Psoas muscle (tissue), 7 donors: ENCODE measurements at regions not wholly inside any gene's neighbourhood (a gene's known extent, or its start where the extent isn't known, plus 50 kb on each side); places are given as distances from the start of the nearest gene placed in this dataset.

Experiments
- ATAC-seq, 4 donors: fragments of 200-7000 bp; cut with Tn5 transposase; one replicate each; pipeline ENCODE4 v1.9.1; 2020; ENCODE audit warnings: moderate library complexity in 3 of 4, mild to moderate bottlenecking in 2 of 4
- DNase-seq, 2 donors: peaks; one replicate each; pipeline ENCODE4 v3.0.0-alpha.2; 2020
- H3K27ac ChIP-seq: fragments of 200-600 bp; one replicate; pipeline ENCODE4 v1.8.0; 2022
- H3K27me3 ChIP-seq, 3 donors: fragments of 200-600 bp in 1 of 3; one replicate each; pipeline versions ENCODE4 v1.6.1 to v1.8.0; 2013 to 2022; ENCODE audit warnings: low read length in 2 of 3, mild to moderate bottlenecking in 2 of 3, moderate library complexity in 1 of 3; ENCODE audit not compliant: insufficient read depth in 3 of 3
- H3K36me3 ChIP-seq, 2 donors: fragments of 200-600 bp in 1 of 2; one replicate each; pipeline versions ENCODE4 v1.6.1 to v1.8.0; 2013 to 2022; ENCODE audit warnings: low read depth in 1 of 2, mild to moderate bottlenecking in 1 of 2, moderate library complexity in 1 of 2; ENCODE audit not compliant: insufficient read depth in 1 of 2
- H3K4me1 ChIP-seq: fragments of 200-600 bp; one replicate; pipeline ENCODE4 v1.8.0; 2022
- H3K4me3 ChIP-seq: fragments of 200-600 bp; one replicate; pipeline ENCODE4 v1.8.0; 2022; ENCODE audit warnings: mild to moderate bottlenecking
- H3K9me3 ChIP-seq: fragments of 200-600 bp; one replicate; pipeline ENCODE4 v1.8.0; 2022
- WGBS, 3 donors: extraction: QIAGEN DNeasy Blood & Tissue Kit; methylation state at CpG; one replicate each; pipeline versions ENCODE4 v1.1.6 to v1.1.7; 2013; 5-methylcytosine and 5-hydroxymethylcytosine counted together
- intact Hi-C, 2 donors: fragments of 100-400 bp; cut with DNase I; formaldehyde crosslinking; loops; one replicate each; pipeline versions ENCODE4 v1.11.0 to v1.14.2; 2022
- TF ChIP-seq, protein P1 (sequence below): fragments of 200-600 bp; IDR thresholded peaks from one replicate; pipeline ENCODE4 v1.8.0; 2022; ENCODE audit warnings: antibody characterized with exemption
- donor health status: healthy with polysubstance abuse.
- donor health status: DM: no; HTN: no; CAD: no; lungs with moderate emphysema.
- donor health status: Bipolar disorder and iron deficiency.
- donor health status: healthy.
- donor health status: DM: yes; HTN: yes; CAD: no.
- donor health status: DM: no; HTN: no; CAD: no.
- donor health status: DM: yes; HTN: yes; CAD: no.

GRCh38 chr7:79855172-79855571 lies 279.5 kb upstream of the GNAI1 start:
- H3K4me3 ChIP-seq: no peak overlapping the region
- no peak overlapping the region for H3K27ac ChIP-seq
- ATAC-seq (no peak), DNase-seq (no peak)
- whole genome bisulfite sequencing, 3 donors: 82 to 89% (median 83%) methylated on average over 1 of the region's 1 CpG
- H3K27me3 ChIP-seq: no peaks in the 10 kb centered on the region
- H3K4me1 ChIP-seq: no peaks in the 10 kb centered on the region
- intact Hi-C loops: no loop called here
- no peaks in the 10 kb centered on the region for H3K9me3 ChIP-seq
- TF ChIP-seq, protein P1, sequence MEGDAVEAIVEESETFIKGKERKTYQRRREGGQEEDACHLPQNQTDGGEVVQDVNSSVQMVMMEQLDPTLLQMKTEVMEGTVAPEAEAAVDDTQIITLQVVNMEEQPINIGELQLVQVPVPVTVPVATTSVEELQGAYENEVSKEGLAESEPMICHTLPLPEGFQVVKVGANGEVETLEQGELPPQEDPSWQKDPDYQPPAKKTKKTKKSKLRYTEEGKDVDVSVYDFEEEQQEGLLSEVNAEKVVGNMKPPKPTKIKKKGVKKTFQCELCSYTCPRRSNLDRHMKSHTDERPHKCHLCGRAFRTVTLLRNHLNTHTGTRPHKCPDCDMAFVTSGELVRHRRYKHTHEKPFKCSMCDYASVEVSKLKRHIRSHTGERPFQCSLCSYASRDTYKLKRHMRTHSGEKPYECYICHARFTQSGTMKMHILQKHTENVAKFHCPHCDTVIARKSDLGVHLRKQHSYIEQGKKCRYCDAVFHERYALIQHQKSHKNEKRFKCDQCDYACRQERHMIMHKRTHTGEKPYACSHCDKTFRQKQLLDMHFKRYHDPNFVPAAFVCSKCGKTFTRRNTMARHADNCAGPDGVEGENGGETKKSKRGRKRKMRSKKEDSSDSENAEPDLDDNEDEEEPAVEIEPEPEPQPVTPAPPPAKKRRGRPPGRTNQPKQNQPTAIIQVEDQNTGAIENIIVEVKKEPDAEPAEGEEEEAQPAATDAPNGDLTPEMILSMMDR: no peak
- no peaks in the 10 kb centered on the region for H3K36me3 ChIP-seq

DNA sequence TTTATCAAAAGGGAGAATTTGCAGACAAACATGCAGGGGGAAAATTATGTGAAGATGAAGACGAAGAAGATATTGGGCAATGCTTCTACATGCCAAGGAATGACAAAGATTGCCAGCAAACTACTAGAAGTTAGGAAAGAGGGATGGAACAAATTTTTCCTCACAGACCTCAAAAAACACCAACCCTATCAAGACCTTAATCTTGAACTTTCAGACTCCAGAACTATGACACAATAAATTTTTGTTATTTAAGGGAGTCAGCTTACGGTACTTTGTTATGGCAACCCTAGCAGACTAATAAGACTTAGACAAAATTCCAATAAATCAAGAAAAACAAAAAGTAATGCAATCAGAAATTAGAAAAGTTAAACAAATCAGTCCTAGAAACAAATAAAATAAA lies 280.0 kb upstream of the GNAI1 start:
- Histone ChIP-seq H3K27me3 (no peaks in the 10 kb centered on the region), H3K4me1 (no peaks in the 10 kb centered on the region), H3K4me3 (no peak overlapping the region), H3K9me3 (no peaks in the 10 kb centered on the region), H3K27ac (no peak overlapping the region), H3K36me3 (no peaks in the 10 kb centered on the region)
- TF ChIP-seq, protein P1: no peak
- intact Hi-C loops: no loop called here
- ATAC-seq (no peak), DNase-seq (no peak)
- WGBS, 3 donors: 72 to 77% (median 77%) methylated on average over 2 of the region's 2 CpGs

GRCh38 chr7:79837915-79838314 lies 296.7 kb upstream of the GNAI1 start:
- ATAC-seq (no peak), DNase-seq (no peak)
- intact Hi-C loops: no loop called here
- Histone ChIP-seq H3K4me3 (no peak overlapping the region), H3K9me3 (no peaks in the 10 kb centered on the region), H3K36me3 (no peaks in the 10 kb centered on the region), H3K27me3 (no peaks in the 10 kb centered on the region), H3K27ac (no peak overlapping the region), H3K4me1 (no peaks in the 10 kb centered on the region)
- whole genome bisulfite sequencing, 3 donors: 73 to 91% (median 80%) methylated on average over 1 of the region's 1 CpG
- TF ChIP-seq, protein P1: no peak

DNA sequence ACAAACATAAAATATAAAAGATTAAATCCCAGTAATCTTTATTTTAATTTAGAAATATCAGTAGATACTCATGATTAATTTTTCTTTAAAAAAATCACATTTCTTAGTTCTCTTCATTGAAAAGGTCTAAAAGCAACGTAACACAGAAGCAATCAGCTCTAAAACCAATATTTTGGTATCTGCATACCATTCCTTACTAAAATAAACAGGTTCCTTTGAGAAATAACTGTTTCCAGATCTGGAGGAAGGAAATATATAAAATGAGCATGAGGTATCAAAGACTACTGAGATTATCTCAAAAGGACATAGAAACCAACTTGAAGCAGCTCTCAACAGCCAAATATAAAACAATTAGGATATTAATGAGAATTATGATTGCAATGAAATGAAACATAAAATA lies 301.0 kb upstream of the GNAI1 start:
- no peak overlapping the region for H3K4me3 ChIP-seq
- no peaks in the 10 kb centered on the region for H3K4me1 ChIP-seq
- H3K9me3 ChIP-seq: no peaks in the 10 kb centered on the region
- TF ChIP-seq, protein P1: no peak
- ATAC-seq (no peak), DNase-seq (no peak)
- WGBS, 3 donors: 49 to 67% (median 63%) methylated on average over 1 of the region's 1 CpG
- intact Hi-C loops: no loop called here
- H3K27me3 ChIP-seq: no peaks in the 10 kb centered on the region
- H3K36me3 ChIP-seq: no peaks in the 10 kb centered on the region
- H3K27ac ChIP-seq: no peak overlapping the region

DNA sequence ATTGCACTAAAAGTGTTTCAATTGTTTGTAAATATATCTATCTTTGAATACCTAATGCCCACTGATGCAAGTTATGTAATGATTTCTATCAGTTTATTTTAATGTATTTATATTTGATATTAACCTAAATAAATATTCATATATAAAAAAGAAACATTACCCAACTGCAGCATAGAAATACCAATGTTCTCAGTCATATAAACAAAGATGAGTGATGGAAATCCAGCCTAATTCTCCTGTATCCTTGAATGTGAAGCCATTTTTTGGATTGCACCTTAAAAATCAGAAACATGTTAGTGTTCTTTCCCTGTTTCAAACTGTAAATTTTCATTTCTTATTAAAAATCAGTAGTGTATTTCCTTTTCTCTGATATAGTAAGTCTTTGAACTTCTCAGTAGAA lies 305.8 kb upstream of the GNAI1 start:
- Histone ChIP-seq H3K27me3 (no peaks in the 10 kb centered on the region), H3K9me3 (no peaks in the 10 kb centered on the region), H3K4me1 (no peaks in the 10 kb centered on the region), H3K27ac (no peak overlapping the region), H3K36me3 (no peaks in the 10 kb centered on the region), H3K4me3 (no peak overlapping the region)
- intact Hi-C loops: no loop called here
- DNase-seq (no peak), ATAC-seq (no peak)
- TF ChIP-seq, protein P1: no peak
